CD14-positive monocyte (primary cell): ENCODE measurements at regions not wholly inside any gene's neighbourhood (a gene's known extent, or its start where the extent isn't known, plus 50 kb on each side); places are given as distances from the start of the nearest gene placed in this dataset.
A peak's percentile ranks its signal among the peaks of the same experiment; 100 is the strongest.

Experiments used
- DNase-seq, 3 donors: peaks; one replicate each; pipeline ENCODE4 v3.0.0-alpha.2; 2011 to 2022
- H2AFZ ChIP-seq: 2 replicates; pipeline ENCODE4 v1.6.0; 2012; ENCODE audit warnings: mild to moderate bottlenecking, low read depth, low read length, inconsistent platforms; ENCODE audit not compliant: insufficient read depth, poor library complexity, severe bottlenecking
- H3K27ac ChIP-seq, 2 donors: 1 replicate in 1 of 2; 2 replicates in 1 of 2; pipeline ENCODE4 v1.5.1; 2012 to 2013; ENCODE audit warnings: low read length in 2 of 2, control low read depth in 1 of 2, inconsistent platforms in 1 of 2, low read depth in 1 of 2, mild to moderate bottlenecking in 1 of 2
- H3K27me3 ChIP-seq, 2 donors: one replicate each; pipeline versions ENCODE4 v1.6.0 to v1.6.1; 2011 to 2013; ENCODE audit warnings: low read length in 2 of 2; ENCODE audit not compliant: control insufficient read depth in 2 of 2, insufficient read depth in 2 of 2
- H3K36me3 ChIP-seq, 2 donors: replicated peaks in 1 of 2; 1 replicate in 1 of 2; 2 replicates in 1 of 2; pipeline versions ENCODE4 v1.5.1 to v1.6.1; 2012 to 2013; ENCODE audit warnings: low read length in 2 of 2, control low read depth in 1 of 2, inconsistent platforms in 1 of 2, mild to moderate bottlenecking in 1 of 2; ENCODE audit not compliant: insufficient read depth in 2 of 2, control insufficient read depth in 1 of 2
- H3K4me1 ChIP-seq, 2 donors: 1 replicate in 1 of 2; 2 replicates in 1 of 2; pipeline versions ENCODE4 v1.5.1 to v1.6.1; 2012 to 2013; ENCODE audit warnings: low read length in 2 of 2, control low read depth in 1 of 2, inconsistent platforms in 1 of 2, mild to moderate bottlenecking in 1 of 2, moderate library complexity in 1 of 2; ENCODE audit not compliant: insufficient read depth in 2 of 2, control insufficient read depth in 1 of 2
- H3K4me2 ChIP-seq: replicated peaks from 2 replicates; pipeline ENCODE3; 2012; ENCODE audit warnings: low read length, moderate library complexity, mild to moderate bottlenecking; ENCODE audit not compliant: poor library complexity, severe bottlenecking; ENCODE audit errors: extremely low read depth
- H3K4me3 ChIP-seq, 3 experiments: fragments of 200-600 bp in 1 of 3; sonication (generic) in 1 of 3; replicated peaks in 1 of 3; 1 replicate in 2 of 3; 2 replicates in 1 of 3; pipeline ENCODE4 v1.5.1; 2011 to 2013; ENCODE audit warnings: low read length in 3 of 3, mild to moderate bottlenecking in 3 of 3, control low read depth in 2 of 3, low read depth in 2 of 3, inconsistent platforms in 1 of 3, moderate library complexity in 1 of 3
- H3K79me2 ChIP-seq: 2 replicates; pipeline ENCODE4 v1.6.0; 2012; ENCODE audit warnings: mild to moderate bottlenecking, control low read depth, inconsistent platforms, low read length, moderate library complexity; ENCODE audit not compliant: insufficient read depth
- H3K9ac ChIP-seq: 2 replicates; pipeline ENCODE4 v1.6.0; 2017; ENCODE audit warnings: low read length, mild to moderate bottlenecking; ENCODE audit not compliant: insufficient read depth, poor library complexity, severe bottlenecking
- H3K9me3 ChIP-seq, 2 donors: replicated peaks in 1 of 2; 1 replicate in 1 of 2; 2 replicates in 1 of 2; pipeline versions ENCODE4 v1.5.1 to v1.6.1; 2012 to 2013; ENCODE audit warnings: low read length in 2 of 2, control low read depth in 1 of 2; ENCODE audit not compliant: control insufficient read depth in 1 of 2, insufficient read depth in 1 of 2
- H4K20me1 ChIP-seq: 2 replicates; pipeline ENCODE4 v1.6.0; 2012; ENCODE audit warnings: mild to moderate bottlenecking, low read length, control low read depth, moderate library complexity; ENCODE audit not compliant: insufficient read depth
- H3K27ac Mint-ChIP-seq, 7 donors: one replicate each; pipeline ENCODE4 v1.8.0; 2020; ENCODE audit warnings: mild to moderate bottlenecking in 7 of 7, mixed read lengths in 7 of 7, moderate library complexity in 6 of 7, inconsistent platforms in 2 of 7
- H3K27me3 Mint-ChIP-seq, 3 donors: one replicate each; pipeline ENCODE4 v1.8.0; 2021 to 2022; ENCODE audit warnings: low read depth in 3 of 3, mild to moderate bottlenecking in 3 of 3, mixed read lengths in 3 of 3, moderate library complexity in 3 of 3, inconsistent platforms in 1 of 3
- H3K36me3 Mint-ChIP-seq, 2 donors: one replicate each; pipeline ENCODE4 v1.8.0; 2020; ENCODE audit warnings: mixed read lengths in 2 of 2, inconsistent platforms in 1 of 2, mild to moderate bottlenecking in 1 of 2
- H3K4me1 Mint-ChIP-seq: one replicate; pipeline ENCODE4 v1.8.0; 2020; ENCODE audit warnings: mild to moderate bottlenecking, mixed read lengths
- H3K4me3 Mint-ChIP-seq, 2 donors: one replicate each; pipeline ENCODE4 v1.8.0; 2020; ENCODE audit warnings: mild to moderate bottlenecking in 2 of 2, mixed read lengths in 2 of 2, moderate library complexity in 1 of 2
- H3K9me3 Mint-ChIP-seq, 7 donors: one replicate each; pipeline ENCODE4 v1.8.0; 2020 to 2022; ENCODE audit warnings: mixed read lengths in 7 of 7, mild to moderate bottlenecking in 6 of 7, moderate library complexity in 6 of 7, inconsistent platforms in 2 of 7
- WGBS: methylation state at CpG from one replicate; pipeline ENCODE4 v1.1.5; 2013; ENCODE audit warnings: missing lambda C conversion rate; ENCODE audit not compliant: insufficient coverage; 5-methylcytosine and 5-hydroxymethylcytosine counted together
- intact Hi-C, 2 donors: fragments of 100-400 bp; cut with micrococcal nuclease; formaldehyde crosslinking; loops; one replicate each; pipeline versions ENCODE4 v1.15.0 to v1.15.1; 2023
- TF ChIP-seq, protein P1 (sequence below): fragments of 200-600 bp; IDR thresholded peaks from one replicate; pipeline ENCODE4 v1.8.0; 2022; ENCODE audit warnings: antibody characterized with exemption, mild to moderate bottlenecking

- Histone ChIP-seq H3K79me2 (no peaks in the 10 kb centered on the region), H4K20me1 (no peaks in the 10 kb centered on the region), H3K27me3 (no peaks in the 10 kb centered on the region), H2AFZ (no peak overlapping the region), H3K27ac (no peak overlapping the region), H3K4me2 (no peak overlapping the region), H3K9ac (no peak overlapping the region), H3K9me3 (peaks cover 5 to 7% of the 10 kb centered on the region in 2 donors), H3K4me3 (no peak overlapping the region), H3K36me3 (no peaks in the 10 kb centered on the region), H3K4me1 (peaks cover 18 to 29% of the 10 kb centered on the region in 2 donors)
- DNase-seq, result no peak
- WGBS, result 100% methylated on average over 2 of the region's 2 CpGs
- Mint-ChIP-seq H3K4me3 (no peak overlapping the region), H3K9me3 (peaks cover 3 to 12% (median 5%) of the 10 kb centered on the region in 7 donors), H3K36me3 (peaks cover 0 to 8% of the 10 kb centered on the region in 2 donors), H3K27me3 (peaks cover 0 to 6% (median 3%) of the 10 kb centered on the region in 3 donors), H3K27ac (no peak overlapping the region), H3K4me1 (peaks cover 32% of the 10 kb centered on the region)
- intact Hi-C loops, result no loop called here
- TF ChIP-seq, protein P1, sequence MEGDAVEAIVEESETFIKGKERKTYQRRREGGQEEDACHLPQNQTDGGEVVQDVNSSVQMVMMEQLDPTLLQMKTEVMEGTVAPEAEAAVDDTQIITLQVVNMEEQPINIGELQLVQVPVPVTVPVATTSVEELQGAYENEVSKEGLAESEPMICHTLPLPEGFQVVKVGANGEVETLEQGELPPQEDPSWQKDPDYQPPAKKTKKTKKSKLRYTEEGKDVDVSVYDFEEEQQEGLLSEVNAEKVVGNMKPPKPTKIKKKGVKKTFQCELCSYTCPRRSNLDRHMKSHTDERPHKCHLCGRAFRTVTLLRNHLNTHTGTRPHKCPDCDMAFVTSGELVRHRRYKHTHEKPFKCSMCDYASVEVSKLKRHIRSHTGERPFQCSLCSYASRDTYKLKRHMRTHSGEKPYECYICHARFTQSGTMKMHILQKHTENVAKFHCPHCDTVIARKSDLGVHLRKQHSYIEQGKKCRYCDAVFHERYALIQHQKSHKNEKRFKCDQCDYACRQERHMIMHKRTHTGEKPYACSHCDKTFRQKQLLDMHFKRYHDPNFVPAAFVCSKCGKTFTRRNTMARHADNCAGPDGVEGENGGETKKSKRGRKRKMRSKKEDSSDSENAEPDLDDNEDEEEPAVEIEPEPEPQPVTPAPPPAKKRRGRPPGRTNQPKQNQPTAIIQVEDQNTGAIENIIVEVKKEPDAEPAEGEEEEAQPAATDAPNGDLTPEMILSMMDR, result no peak
Measured at GRCh38 chr13:50341526-50341925, 326.3 kb downstream of the KCNRG start.

DNA sequence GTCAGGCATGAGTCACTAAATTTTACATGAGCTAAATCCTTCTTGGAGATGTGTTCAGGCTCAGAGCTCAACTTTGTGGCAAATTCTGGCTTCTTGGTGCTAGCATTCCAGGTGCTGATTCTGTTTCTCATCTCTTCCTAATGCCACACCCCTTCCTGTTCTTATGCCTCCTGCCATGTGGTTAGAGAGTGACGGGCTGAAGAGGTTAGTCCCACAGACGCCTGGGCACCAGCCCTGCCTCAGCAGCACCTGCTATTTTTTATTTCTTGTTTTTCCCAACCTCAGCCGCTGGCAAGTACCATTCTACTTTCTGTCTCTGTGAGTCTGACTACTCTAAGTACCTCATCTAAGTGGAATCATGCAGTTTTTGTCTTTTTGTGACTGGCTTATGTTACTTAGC, 329.5 kb downstream of the KCNRG start:
- peak overlapping the region in 1 of 7 donors; percentile 23 for H3K27ac Mint-ChIP-seq

More for the DNA sequence above, 329.5 kb downstream of the KCNRG start:
- intact Hi-C loops, result no loop called here
- H2AFZ ChIP-seq, result no peak overlapping the region
- H3K36me3 ChIP-seq, result no peaks in the 10 kb centered on the region
- DNase-seq, result no peak
- peaks cover 6 to 16% of the 10 kb centered on the region in 2 donors for H3K4me1 ChIP-seq
- no CpG with 5 or more reads among the region's 3 CpGs for WGBS
- H3K4me2 ChIP-seq, result no peak overlapping the region
- H3K9ac ChIP-seq, result no peak overlapping the region
- Mint-ChIP-seq H3K4me3 (peak overlapping the region in 1 of 2 donors; percentile 49), H3K4me1 (peaks cover 31% of the 10 kb centered on the region), H3K9me3 (peaks cover 3 to 12% (median 7%) of the 10 kb centered on the region in 7 donors), H3K36me3 (peaks cover 0 to 4% of the 10 kb centered on the region in 2 donors), H3K27me3 (peaks cover 0 to 8% (median 3%) of the 10 kb centered on the region in 3 donors)
- no peaks in the 10 kb centered on the region for H3K79me2 ChIP-seq
- no peak overlapping the region for H3K27ac ChIP-seq
- peaks cover 5 to 7% of the 10 kb centered on the region in 2 donors for H3K9me3 ChIP-seq
- H3K4me3 ChIP-seq, result no peak overlapping the region
- no peaks in the 10 kb centered on the region for H4K20me1 ChIP-seq
- H3K27me3 ChIP-seq, result no peaks in the 10 kb centered on the region
- TF ChIP-seq, protein P1, result no peak
